Heart right ventricle (tissue), 16 donors: ENCODE measurements at regions not wholly inside any gene's neighbourhood (a gene's known extent, or its start where the extent isn't known, plus 50 kb on each side); places are given as distances from the start of the nearest gene placed in this dataset.

Source experiments
- ATAC-seq, 8 donors: fragments of 200-7000 bp; cut with Tn5 transposase; one replicate each; pipeline ENCODE4 v1.9.1; 2020; ENCODE audit warnings: mild to moderate bottlenecking in 8 of 8, moderate library complexity in 8 of 8, moderate number of reproducible peaks in 1 of 8
- DNase-seq, 2 donors: peaks; one replicate each; pipeline ENCODE4 v3.0.0-alpha.2; 2020
- H3K27ac ChIP-seq, 10 donors: fragments of 200-600 bp; sonication (generic) in 2 of 10; one replicate each; pipeline versions ENCODE4 v1.5.0 to v1.8.0; 2020 to 2022; ENCODE audit warnings: mild to moderate bottlenecking in 3 of 10
- H3K27me3 ChIP-seq, 7 donors: fragments of 200-600 bp; one replicate each; pipeline ENCODE4 v1.8.0; 2021 to 2022; ENCODE audit warnings: mild to moderate bottlenecking in 2 of 7
- H3K36me3 ChIP-seq, 9 donors: fragments of 200-600 bp; sonication (generic) in 1 of 9; one replicate each; pipeline versions ENCODE4 v1.5.0 to v1.8.0; 2020 to 2022; ENCODE audit warnings: mild to moderate bottlenecking in 2 of 9
- H3K4me1 ChIP-seq, 9 donors: fragments of 200-600 bp; sonication (generic) in 1 of 9; one replicate each; pipeline versions ENCODE4 v1.5.0 to v1.8.0; 2020 to 2022; ENCODE audit warnings: mild to moderate bottlenecking in 4 of 9
- H3K4me3 ChIP-seq, 10 donors: fragments of 200-600 bp; sonication (generic) in 2 of 10; one replicate each; pipeline versions ENCODE4 v1.5.0 to v1.8.0; 2020 to 2022; ENCODE audit warnings: mild to moderate bottlenecking in 7 of 10, moderate library complexity in 2 of 10
- H3K9me3 ChIP-seq, 11 donors: fragments of 200-600 bp in 10 of 11; sonication (generic) in 2 of 11; one replicate each; pipeline versions ENCODE4 v1.5.0 to v1.8.0; 2013 to 2022; ENCODE audit warnings: mild to moderate bottlenecking in 2 of 11, control low read depth in 1 of 11, moderate library complexity in 1 of 11
- WGBS, 2 donors: extraction: QIAGEN DNeasy Blood & Tissue Kit; methylation state at CpG; one replicate each; pipeline ENCODE4 v1.1.7; 2013; ENCODE audit warnings: inconsistent platforms in 1 of 2; 5-methylcytosine and 5-hydroxymethylcytosine counted together
- intact Hi-C, 10 donors: fragments of 100-400 bp; cut with DNase I; formaldehyde crosslinking; loops; one replicate each; pipeline versions ENCODE4 v1.11.1 to v1.14.2; 2022
- TF ChIP-seq, protein P1 (sequence below), 9 donors: fragments of 200-600 bp; sonication (generic) in 2 of 9; IDR thresholded peaks; one replicate each; pipeline versions ENCODE4 v1.5.0 to v1.8.0; 2021 to 2022; ENCODE audit warnings: antibody characterized with exemption in 9 of 9, mild to moderate bottlenecking in 5 of 9, moderate library complexity in 1 of 9
- donor health status: Arrhythmogenic right ventricular cardiomyopathy.
- donor health status: ischemic (EF 13 %, LVEDD 7.1; RV severe dilation, severe dysfunction).
- donor health status: healthy with polysubstance abuse.
- donor health status: DM: no; HTN: yes; CAD: no.
- donor health status: DM: no; HTN: no; CAD: no.
- donor health status: ischemic (EF 25% LVEDD 6.9; RV normal size, moderate dysfunction).
- donor health status: ischemic (EF 25% LVEDD 5.7; RV mildly dilated, moderate dysfunction).
- donor health status: healthy.
- donor health status: DM: yes; HTN: yes; CAD: no.
- donor health status: Ischemic cardiomyopathy.
- donor health status: ischemic (EF 35%, LVEDD 5.7; RV mildly dilated, moderate dysfunction).
- donor health status: nonischemic (EF 11% LVEDD 7.7; RV severe dilation, severe dysfunction).
- donor health status: DM: yes; HTN: yes; CAD: no.
- donor health status: PGD.
- donor health status: ischemic (EF 29% LVEDD 5.4; RV normal size, mild dysfunction).
- donor health status: nonischemic (EF 23%, LVEDD 6.1; RV moderate dilation, normal function).

DNA sequence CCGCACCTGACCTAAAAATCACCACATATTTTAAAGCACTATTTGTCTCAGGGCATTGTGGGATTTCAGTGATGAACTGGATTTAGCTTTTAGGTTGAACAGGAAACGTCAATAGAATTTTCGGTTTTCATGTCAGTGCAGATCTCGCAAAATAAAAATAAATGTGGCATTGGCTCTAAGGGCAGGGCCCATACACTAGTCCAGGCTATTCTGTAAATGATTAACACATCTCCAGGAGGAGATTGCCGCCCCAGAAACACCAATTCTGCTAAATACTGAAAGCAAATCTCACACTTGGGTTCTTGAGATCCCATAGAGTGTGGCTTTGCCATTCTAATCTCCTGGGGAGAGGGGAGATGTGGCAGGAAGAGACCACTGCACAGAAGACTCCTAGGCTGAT lies 1494.0 kb upstream of the TMEM132C start:
- DNase-seq = no peak
- Histone ChIP-seq H3K36me3 (no peaks in the 10 kb centered on the region), H3K27ac (no peak overlapping the region), H3K4me3 (no peak overlapping the region), H3K27me3 (peaks cover 0 to 3% (median 0%) of the 10 kb centered on the region in 7 donors), H3K4me1 (no peaks in the 10 kb centered on the region), H3K9me3 (peaks cover 0 to 9% (median 0%) of the 10 kb centered on the region in 11 donors)
- TF ChIP-seq, protein P1, sequence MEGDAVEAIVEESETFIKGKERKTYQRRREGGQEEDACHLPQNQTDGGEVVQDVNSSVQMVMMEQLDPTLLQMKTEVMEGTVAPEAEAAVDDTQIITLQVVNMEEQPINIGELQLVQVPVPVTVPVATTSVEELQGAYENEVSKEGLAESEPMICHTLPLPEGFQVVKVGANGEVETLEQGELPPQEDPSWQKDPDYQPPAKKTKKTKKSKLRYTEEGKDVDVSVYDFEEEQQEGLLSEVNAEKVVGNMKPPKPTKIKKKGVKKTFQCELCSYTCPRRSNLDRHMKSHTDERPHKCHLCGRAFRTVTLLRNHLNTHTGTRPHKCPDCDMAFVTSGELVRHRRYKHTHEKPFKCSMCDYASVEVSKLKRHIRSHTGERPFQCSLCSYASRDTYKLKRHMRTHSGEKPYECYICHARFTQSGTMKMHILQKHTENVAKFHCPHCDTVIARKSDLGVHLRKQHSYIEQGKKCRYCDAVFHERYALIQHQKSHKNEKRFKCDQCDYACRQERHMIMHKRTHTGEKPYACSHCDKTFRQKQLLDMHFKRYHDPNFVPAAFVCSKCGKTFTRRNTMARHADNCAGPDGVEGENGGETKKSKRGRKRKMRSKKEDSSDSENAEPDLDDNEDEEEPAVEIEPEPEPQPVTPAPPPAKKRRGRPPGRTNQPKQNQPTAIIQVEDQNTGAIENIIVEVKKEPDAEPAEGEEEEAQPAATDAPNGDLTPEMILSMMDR (IDR thresholded peaks at IDR 0.05) = no peak
- ATAC-seq = no peak
- WGBS, 2 donors = 80 to 84% methylated on average over 5 of the region's 5 CpGs
- intact Hi-C loops = no loop called here

DNA sequence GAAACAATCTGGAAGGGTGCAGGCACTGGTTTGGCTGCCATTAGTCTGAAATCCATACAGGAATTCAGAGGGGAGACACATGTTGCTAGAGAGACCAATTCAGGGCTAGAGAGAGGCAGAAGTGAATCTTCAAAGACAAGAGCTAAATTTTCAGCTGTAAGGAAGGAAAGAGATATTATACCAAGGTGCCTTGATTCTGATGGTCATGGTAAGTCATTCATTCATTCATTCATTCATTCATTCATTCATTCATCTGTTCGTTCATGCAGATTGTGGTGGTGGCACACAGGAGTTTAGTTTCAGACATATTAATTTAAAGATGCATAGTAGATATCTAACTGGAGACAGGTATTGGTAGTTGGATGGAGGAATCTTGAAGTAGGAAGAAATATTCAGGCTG lies 1493.5 kb upstream of the TMEM132C start:
- Histone ChIP-seq H3K36me3 (no peaks in the 10 kb centered on the region), H3K4me3 (no peak overlapping the region), H3K9me3 (peaks cover 0 to 9% (median 0%) of the 10 kb centered on the region in 11 donors), H3K27ac (no peak overlapping the region), H3K27me3 (peaks cover 0 to 3% (median 0%) of the 10 kb centered on the region in 7 donors), H3K4me1 (no peaks in the 10 kb centered on the region)
- intact Hi-C loops = no loop called here
- TF ChIP-seq, protein P1 (IDR thresholded peaks at IDR 0.05) = no peak
- WGBS, 2 donors = 57 to 71% methylated on average over 1 of the region's 1 CpG
- no peak for ATAC-seq
- DNase-seq = no peak

DNA sequence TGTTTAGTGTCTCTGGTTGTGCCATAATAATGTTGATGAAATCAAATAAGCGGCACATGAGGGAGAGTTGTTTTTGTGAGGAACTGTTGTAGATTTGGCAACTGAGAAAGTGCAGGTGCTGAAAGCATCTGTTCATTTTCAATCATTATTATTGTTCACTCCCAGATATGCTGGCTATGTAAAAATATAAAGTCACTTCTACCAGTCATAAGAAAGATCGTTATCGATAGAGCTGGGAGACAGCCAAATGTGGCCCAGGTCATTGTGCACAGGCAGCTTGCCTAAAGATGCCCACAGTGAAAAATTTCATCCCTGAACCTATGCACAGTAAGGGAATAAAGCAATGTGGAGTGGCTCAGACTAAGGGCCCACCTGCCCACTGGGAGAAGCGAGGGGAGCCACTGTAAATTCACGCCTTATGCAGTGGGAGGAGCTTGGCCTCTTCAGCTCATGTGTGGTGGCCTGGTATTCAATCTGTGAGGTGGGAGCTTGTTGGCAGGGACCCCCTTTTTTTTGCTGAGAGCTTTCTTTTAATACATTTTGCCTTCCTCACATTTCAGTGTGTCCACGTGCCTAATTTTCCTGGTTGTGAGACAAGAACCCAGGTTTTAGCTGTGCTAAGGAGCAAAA lies 1490.8 kb upstream of the TMEM132C start:
- ATAC-seq (no peak), DNase-seq (no peak)
- intact Hi-C loops = no loop called here
- H3K4me3 ChIP-seq = no peak overlapping the region
- no peaks in the 10 kb centered on the region for H3K36me3 ChIP-seq
- no peak overlapping the region for H3K27ac ChIP-seq
- TF ChIP-seq, protein P1 (IDR thresholded peaks at IDR 0.05) = no peak
- peaks cover 0 to 3% (median 0%) of the 10 kb centered on the region in 7 donors for H3K27me3 ChIP-seq
- peaks cover 0 to 9% (median 0%) of the 10 kb centered on the region in 11 donors for H3K9me3 ChIP-seq
- no peaks in the 10 kb centered on the region for H3K4me1 ChIP-seq
- WGBS, 2 donors = 80 to 88% methylated on average over 6 of the region's 6 CpGs

DNA sequence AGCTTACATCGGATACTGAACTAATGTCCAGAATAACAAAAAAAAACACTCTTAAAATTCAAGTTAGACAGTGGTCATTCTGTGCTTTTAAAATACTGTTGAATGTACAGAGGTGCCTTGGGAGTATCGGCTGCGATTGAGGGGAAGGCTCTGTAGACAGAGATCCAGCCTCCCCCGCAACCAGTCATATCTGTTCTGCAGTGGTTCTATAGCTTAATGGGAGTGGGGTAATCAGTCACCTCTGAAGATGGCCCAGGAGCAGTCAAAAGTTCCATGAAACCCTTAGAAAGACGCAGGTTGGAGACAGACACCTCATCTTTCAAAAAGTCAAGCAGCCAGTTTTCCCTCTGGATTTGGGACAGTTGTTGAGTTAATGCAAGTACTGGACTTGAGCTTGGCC lies 1486.6 kb upstream of the TMEM132C start:
- DNase-seq (no peak), ATAC-seq (no peak)
- no peak overlapping the region for H3K4me3 ChIP-seq
- TF ChIP-seq, protein P1 (IDR thresholded peaks at IDR 0.05) = no peak
- WGBS, 2 donors = 82 to 85% methylated on average over 5 of the region's 5 CpGs
- intact Hi-C loops = loop anchor here in 4 of 10 donors (5.0 to 10.0 kb wide), 4 partner anchors 92 to 604 kb away; no protein-coding TSS in a partner anchor
- no peaks in the 10 kb centered on the region for H3K9me3 ChIP-seq
- H3K4me1 ChIP-seq = no peaks in the 10 kb centered on the region
- peaks cover 0 to 7% (median 0%) of the 10 kb centered on the region in 7 donors for H3K27me3 ChIP-seq
- no peaks in the 10 kb centered on the region for H3K36me3 ChIP-seq
- no peak overlapping the region for H3K27ac ChIP-seq
